Tibial nerve (tissue), 4 donors: ENCODE measurements at regions not wholly inside any gene's neighbourhood (a gene's known extent, or its start where the extent isn't known, plus 50 kb on each side); places are given as distances from the start of the nearest gene placed in this dataset.

Experiments
- EP300 ChIP-seq, 2 donors: sonication (generic); formaldehyde crosslinking; IDR thresholded peaks; one replicate each; pipeline ENCODE4 v1.6.1; 2017; ENCODE audit warnings: antibody characterized with exemption in 2 of 2, mild to moderate bottlenecking in 1 of 2
- TF ChIP-seq, protein P1 (sequence below), 5 experiments: fragments of 200-600 bp in 3 of 5; fragments of 450-650 bp in 2 of 5; sonication (generic) in 3 of 5; IDR thresholded peaks; one replicate each; pipeline ENCODE4 v1.5.1; 2016 to 2019; ENCODE audit warnings: antibody characterized with exemption in 5 of 5, mild to moderate bottlenecking in 3 of 5, moderate library complexity in 2 of 5

DNA sequence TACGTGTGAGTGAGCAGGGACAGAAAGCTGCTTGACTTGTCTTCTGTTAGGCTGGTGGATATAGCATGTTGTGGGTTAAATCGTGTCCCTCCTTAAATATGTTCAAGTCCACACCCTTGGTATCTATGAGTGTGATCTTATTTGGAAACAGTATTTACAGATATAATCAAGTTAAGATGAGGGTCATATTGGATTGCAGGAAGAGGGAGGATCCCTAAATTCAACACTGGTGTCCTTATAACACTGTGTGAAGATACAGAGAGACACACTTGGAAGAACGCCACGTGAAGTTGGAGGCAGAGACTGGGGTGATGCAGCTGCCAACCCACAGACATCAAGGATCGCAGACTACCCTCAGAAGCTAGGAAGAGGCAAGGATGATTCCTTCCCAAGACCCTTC, 275.2 kb upstream of the SSTR1 start:
- TF ChIP-seq, protein P1, sequence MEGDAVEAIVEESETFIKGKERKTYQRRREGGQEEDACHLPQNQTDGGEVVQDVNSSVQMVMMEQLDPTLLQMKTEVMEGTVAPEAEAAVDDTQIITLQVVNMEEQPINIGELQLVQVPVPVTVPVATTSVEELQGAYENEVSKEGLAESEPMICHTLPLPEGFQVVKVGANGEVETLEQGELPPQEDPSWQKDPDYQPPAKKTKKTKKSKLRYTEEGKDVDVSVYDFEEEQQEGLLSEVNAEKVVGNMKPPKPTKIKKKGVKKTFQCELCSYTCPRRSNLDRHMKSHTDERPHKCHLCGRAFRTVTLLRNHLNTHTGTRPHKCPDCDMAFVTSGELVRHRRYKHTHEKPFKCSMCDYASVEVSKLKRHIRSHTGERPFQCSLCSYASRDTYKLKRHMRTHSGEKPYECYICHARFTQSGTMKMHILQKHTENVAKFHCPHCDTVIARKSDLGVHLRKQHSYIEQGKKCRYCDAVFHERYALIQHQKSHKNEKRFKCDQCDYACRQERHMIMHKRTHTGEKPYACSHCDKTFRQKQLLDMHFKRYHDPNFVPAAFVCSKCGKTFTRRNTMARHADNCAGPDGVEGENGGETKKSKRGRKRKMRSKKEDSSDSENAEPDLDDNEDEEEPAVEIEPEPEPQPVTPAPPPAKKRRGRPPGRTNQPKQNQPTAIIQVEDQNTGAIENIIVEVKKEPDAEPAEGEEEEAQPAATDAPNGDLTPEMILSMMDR (IDR thresholded peaks at IDR 0.05) = no peak
- no peak for TF ChIP-seq EP300 (IDR thresholded peaks at IDR 0.05)
